Esophagus squamous epithelium (tissue), 5 donors: ENCODE measurements at regions not wholly inside any gene's neighbourhood (a gene's known extent, or its start where the extent isn't known, plus 50 kb on each side); places are given as distances from the start of the nearest gene placed in this dataset.
"Not testable (repeated sequence)": the region's sequence is repeated elsewhere in the genome, so short reads cannot be mapped to it uniquely, and the experiment has no call there.

Experiments
- DNase-seq: peaks from one replicate; lab custom pipeline; 2025; lab: John Stamatoyannopoulos, UW
- H3K27ac ChIP-seq, 4 donors: fragments of 200-600 bp; sonication (generic); one replicate each; pipeline ENCODE4 v1.5.1; 2016 to 2019; ENCODE audit warnings: mild to moderate bottlenecking in 1 of 4
- H3K27me3 ChIP-seq, 4 donors: fragments of 200-600 bp; sonication (generic); 1 replicate in 3 of 4; 2 replicates in 1 of 4; pipeline versions ENCODE4 v1.5.1 to v1.6.0; 2017 to 2021; ENCODE audit warnings: antibody characterized with exemption in 1 of 4
- H3K36me3 ChIP-seq, 3 donors: fragments of 200-600 bp; sonication (generic); one replicate each; pipeline ENCODE4 v1.5.1; 2016 to 2019
- H3K4me1 ChIP-seq, 3 donors: fragments of 200-600 bp; sonication (generic); one replicate each; pipeline ENCODE4 v1.5.1; 2017 to 2019
- H3K4me3 ChIP-seq, 4 donors: fragments of 200-600 bp; sonication (generic); 1 replicate in 3 of 4; 2 replicates in 1 of 4; pipeline ENCODE4 v1.5.1; 2016 to 2019; ENCODE audit warnings: mild to moderate bottlenecking in 2 of 4, moderate library complexity in 1 of 4
- H3K9me3 ChIP-seq, 3 donors: fragments of 200-600 bp; sonication (generic); one replicate each; pipeline ENCODE4 v1.5.1; 2016 to 2019
- CTCF ChIP-seq, 6 experiments: fragments of 450-650 bp in 4 of 6; fragments of 200-600 bp in 2 of 6; sonication (generic) in 2 of 6; IDR thresholded peaks; one replicate each; pipeline ENCODE4 v1.5.1; 2016 to 2019; ENCODE audit warnings: antibody characterized with exemption in 6 of 6, mild to moderate bottlenecking in 4 of 6, moderate library complexity in 4 of 6
- POLR2A ChIP-seq, 4 donors: fragments of 450-650 bp; IDR thresholded peaks; one replicate each; pipeline ENCODE4 v1.6.1; 2017; ENCODE audit warnings: antibody characterized with exemption in 4 of 4, mild to moderate bottlenecking in 4 of 4, moderate library complexity in 3 of 4
- WGBS, 2 donors: methylation state at CpG; one replicate each; pipeline ENCODE4 v1.1.5; 2018; 5-methylcytosine and 5-hydroxymethylcytosine counted together
- intact Hi-C: fragments of 100-400 bp; cut with DNase I; formaldehyde crosslinking; loops from one replicate; pipeline ENCODE4 v1.15.0; 2022
- donor health status: DM: yes; HTN: yes; CAD: no.

GRCh38 chr6:137552146-137552545 lies 58.0 kb upstream of the OLIG3 start:
- Histone ChIP-seq H3K4me3 (no peak overlapping the region), H3K9me3 (no peaks in the 10 kb centered on the region), H3K4me1 (no peaks in the 10 kb centered on the region), H3K36me3 (no peaks in the 10 kb centered on the region), H3K27ac (no peak overlapping the region), H3K27me3 (peaks cover 0 to 6% (median 0%) of the 10 kb centered on the region in 4 donors)
- DNase-seq: no peak
- WGBS, 2 donors: 14 to 56% methylated on average over 1 of the region's 1 CpG
- no peak for TF ChIP-seq CTCF (IDR thresholded peaks at IDR 0.05)
- no peak for TF ChIP-seq POLR2A (IDR thresholded peaks at IDR 0.05)
- intact Hi-C loops: no loop called here

GRCh38 chr6:137552809-137553208 lies 58.6 kb upstream of the OLIG3 start:
- intact Hi-C loops: no loop called here
- WGBS, 2 donors: 51 to 57% methylated on average over 2 of the region's 2 CpGs
- Histone ChIP-seq H3K4me3 (no peak overlapping the region), H3K4me1 (no peaks in the 10 kb centered on the region), H3K36me3 (no peaks in the 10 kb centered on the region), H3K27me3 (peaks cover 0 to 6% (median 0%) of the 10 kb centered on the region in 4 donors), H3K9me3 (no peaks in the 10 kb centered on the region), H3K27ac (no peak overlapping the region)
- TF ChIP-seq CTCF (IDR thresholded peaks at IDR 0.05) (no peak), POLR2A (IDR thresholded peaks at IDR 0.05) (no peak)
- no peak for DNase-seq

- H3K27ac ChIP-seq, H3K27me3 ChIP-seq, H3K4me3 ChIP-seq, intact Hi-C loops, H3K4me1 ChIP-seq, H3K36me3 ChIP-seq, H3K9me3 ChIP-seq, DNase-seq: not testable (repeated sequence)
- 78 to 79% methylated on average over 2 to 3 of the region's 3 CpGs for WGBS, 2 donors
These were observed 65.5 kb upstream of the OLIG3 start for GRCh38 chr6:137559521-137560183.

GRCh38 chr6:137560184-137560563 lies 66.0 kb upstream of the OLIG3 start:
- no peaks in the 10 kb centered on the region for H3K36me3 ChIP-seq
- WGBS, 2 donors: no CpG with 5 or more reads among the region's 1 CpG
- H3K4me1 ChIP-seq: no peaks in the 10 kb centered on the region
- DNase-seq: no peak
- H3K27me3 ChIP-seq: no peaks in the 10 kb centered on the region
- intact Hi-C loops: no loop called here
- H3K4me3 ChIP-seq: no peak overlapping the region
- H3K9me3 ChIP-seq: no peaks in the 10 kb centered on the region
- TF ChIP-seq POLR2A (IDR thresholded peaks at IDR 0.05): no peak
- H3K27ac ChIP-seq: no peak overlapping the region

- no peak for DNase-seq
- Histone ChIP-seq H3K4me1 (no peaks in the 10 kb centered on the region), H3K27me3 (peaks cover 0 to 23% (median 0%) of the 10 kb centered on the region in 4 donors), H3K9me3 (no peaks in the 10 kb centered on the region), H3K36me3 (no peaks in the 10 kb centered on the region), H3K4me3 (no peak overlapping the region), H3K27ac (no peak overlapping the region)
- 53 to 83% methylated on average over 1 of the region's 1 CpG for whole genome bisulfite sequencing, 2 donors
- TF ChIP-seq POLR2A (IDR thresholded peaks at IDR 0.05): no peak
- TF ChIP-seq CTCF (IDR thresholded peaks at IDR 0.05): no peak
- intact Hi-C loops: no loop called here
These were observed 73.9 kb upstream of the OLIG3 start for GRCh38 chr6:137568067-137568466.

GRCh38 chr6:137570393-137570792 lies 76.2 kb upstream of the OLIG3 start:
- Histone ChIP-seq H3K4me1 (no peaks in the 10 kb centered on the region), H3K9me3 (no peaks in the 10 kb centered on the region), H3K27ac (no peak overlapping the region), H3K36me3 (no peaks in the 10 kb centered on the region), H3K27me3 (peaks cover 0 to 33% (median 0%) of the 10 kb centered on the region in 4 donors), H3K4me3 (no peak overlapping the region)
- no peak for DNase-seq
- intact Hi-C loops: no loop called here
- WGBS, 2 donors: 34 to 35% methylated on average over 8 of the region's 8 CpGs
- TF ChIP-seq POLR2A (IDR thresholded peaks at IDR 0.05): no peak
- no peak for TF ChIP-seq CTCF (IDR thresholded peaks at IDR 0.05)
